HG03520 (cell line): ENCODE measurements at regions not wholly inside any gene's neighbourhood (a gene's known extent, or its start where the extent isn't known, plus 50 kb on each side); places are given as distances from the start of the nearest gene placed in this dataset.
"Not testable (repeated sequence)": the region's sequence is repeated elsewhere in the genome, so short reads cannot be mapped to it uniquely, and the experiment has no call there.

Experiments used
- ATAC-seq: cut with Tn5 transposase; IDR thresholded peaks from one replicate; pipeline ENCODE4 v1.9.1; 2021; ENCODE audit warnings: mild to moderate bottlenecking, moderate library complexity; ENCODE audit not compliant: unreplicated experiment

GRCh38 chr9:104323967-104324694, 179.9 kb upstream of the OR13F1 start:
- ATAC-seq, result not testable (repeated sequence)

GRCh38 chr9:104326912-104327311, 177.2 kb upstream of the OR13F1 start:
- no peak for ATAC-seq

- no peak for ATAC-seq
Observed at GRCh38 chr9:104329245-104329644, 174.8 kb upstream of the OR13F1 start.

- ATAC-seq, result no peak
Observed at GRCh38 chr9:104330841-104331240, 173.2 kb upstream of the OR13F1 start.

GRCh38 chr9:104334549-104334948, 169.5 kb upstream of the OR13F1 start:
- no peak for ATAC-seq

GRCh38 chr9:104339692-104340091, 164.4 kb upstream of the OR13F1 start:
- no peak for ATAC-seq

GRCh38 chr9:104342552-104342951, 161.5 kb upstream of the OR13F1 start:
- ATAC-seq, result no peak

- ATAC-seq, result no peak
Observed at GRCh38 chr9:104345061-104345460, 159.0 kb upstream of the OR13F1 start.

GRCh38 chr9:104350541-104350940, 153.5 kb upstream of the OR13F1 start:
- no peak for ATAC-seq

- ATAC-seq, result no peak
Observed at GRCh38 chr9:104351726-104352125, 152.3 kb upstream of the OR13F1 start.

GRCh38 chr9:104361207-104361606, 142.9 kb upstream of the OR13F1 start:
- ATAC-seq, result no peak

GRCh38 chr9:104362912-104363472, 141.1 kb upstream of the OR13F1 start:
- ATAC-seq, result no peak

- ATAC-seq, result no peak
Observed at GRCh38 chr9:104367507-104367906, 136.6 kb upstream of the OR13F1 start.

- not testable (repeated sequence) for ATAC-seq
Observed at GRCh38 chr9:104368318-104368717, 135.7 kb upstream of the OR13F1 start.

- no peak for ATAC-seq
Observed at GRCh38 chr9:104374711-104375110, 129.4 kb upstream of the OR13F1 start.

GRCh38 chr9:104386013-104386412, 118.0 kb upstream of the OR13F1 start:
- ATAC-seq, result no peak

- ATAC-seq, result peak; percentile 81
Observed at GRCh38 chr9:104386425-104387069, 117.5 kb upstream of the OR13F1 start.

- ATAC-seq, result no peak
Observed at GRCh38 chr9:104388071-104388470, 116.0 kb upstream of the OR13F1 start.

- no peak for ATAC-seq
Observed at GRCh38 chr9:104389341-104389740, 114.7 kb upstream of the OR13F1 start.

GRCh38 chr9:104394901-104395300, 109.2 kb upstream of the OR13F1 start:
- ATAC-seq, result not testable (repeated sequence)

GRCh38 chr9:104412238-104412637, 91.8 kb upstream of the OR13F1 start:
- ATAC-seq, result no peak

- no peak for ATAC-seq
Observed at GRCh38 chr9:104416470-104416869, 87.6 kb upstream of the OR13F1 start.
